Fibroblast of pulmonary artery (primary cell): ENCODE measurements at regions not wholly inside any gene's neighbourhood (a gene's known extent, or its start where the extent isn't known, plus 50 kb on each side); places are given as distances from the start of the nearest gene placed in this dataset.
A peak's percentile ranks its signal among the peaks of the same experiment; 100 is the strongest.

ENCODE experiments used
- DNase-seq: peaks from one replicate; pipeline ENCODE4 v3.0.0-alpha.2; 2010; ENCODE audit warnings: low read depth
- H3K4me3 ChIP-seq: replicated peaks from 2 replicates; pipeline ENCODE4 v1.5.1; 2011; ENCODE audit warnings: low read depth, mild to moderate bottlenecking, control low read depth, low read length, moderate library complexity
- CTCF ChIP-seq: IDR thresholded peaks from 2 replicates; pipeline ENCODE4 v1.5.1; 2011; ENCODE audit warnings: mild to moderate bottlenecking, control low read depth, low read length, inconsistent platforms; ENCODE audit errors: missing control alignments

- no peak for TF ChIP-seq CTCF
- H3K4me3 ChIP-seq = no peak overlapping the region
- DNase-seq = peak; percentile 43
Observed at GRCh38 chr13:48163061-48163460, 68.2 kb upstream of the MED4 start.

- TF ChIP-seq CTCF = no peak
- no peak overlapping the region for H3K4me3 ChIP-seq
- no peak for DNase-seq
Observed at GRCh38 chr13:48162217-48162616, 67.3 kb upstream of the MED4 start.

GRCh38 chr13:48161530-48162179 lies 66.8 kb upstream of the MED4 start:
- no peak overlapping the region for H3K4me3 ChIP-seq
- no peak for DNase-seq
- no peak for TF ChIP-seq CTCF

GRCh38 chr13:48160606-48161278 lies 65.8 kb upstream of the MED4 start:
- no peak overlapping the region for H3K4me3 ChIP-seq
- TF ChIP-seq CTCF = no peak
- peak; percentile 43 for DNase-seq

GRCh38 chr13:48159826-48160225 lies 64.9 kb upstream of the MED4 start:
- DNase-seq = no peak
- no peak overlapping the region for H3K4me3 ChIP-seq

GRCh38 chr13:48159401-48159800 lies 64.5 kb upstream of the MED4 start:
- DNase-seq = no peak
- no peak overlapping the region for H3K4me3 ChIP-seq
- no peak for TF ChIP-seq CTCF

More at GRCh38 chr13:48159826-48160225, 64.9 kb upstream of the MED4 start:
- TF ChIP-seq CTCF = no peak

- TF ChIP-seq CTCF = no peak
- H3K4me3 ChIP-seq = no peak overlapping the region
- no peak for DNase-seq
Observed at GRCh38 chr13:48158915-48159314, 64.0 kb upstream of the MED4 start.
